ENCODE measurements at regions not wholly inside any gene's neighbourhood (a gene's known extent, or its start where the extent isn't known, plus 50 kb on each side); places are given as distances from the start of the nearest gene placed in this dataset.
A peak's percentile ranks its signal among the peaks of the same experiment; 100 is the strongest.

DNA sequence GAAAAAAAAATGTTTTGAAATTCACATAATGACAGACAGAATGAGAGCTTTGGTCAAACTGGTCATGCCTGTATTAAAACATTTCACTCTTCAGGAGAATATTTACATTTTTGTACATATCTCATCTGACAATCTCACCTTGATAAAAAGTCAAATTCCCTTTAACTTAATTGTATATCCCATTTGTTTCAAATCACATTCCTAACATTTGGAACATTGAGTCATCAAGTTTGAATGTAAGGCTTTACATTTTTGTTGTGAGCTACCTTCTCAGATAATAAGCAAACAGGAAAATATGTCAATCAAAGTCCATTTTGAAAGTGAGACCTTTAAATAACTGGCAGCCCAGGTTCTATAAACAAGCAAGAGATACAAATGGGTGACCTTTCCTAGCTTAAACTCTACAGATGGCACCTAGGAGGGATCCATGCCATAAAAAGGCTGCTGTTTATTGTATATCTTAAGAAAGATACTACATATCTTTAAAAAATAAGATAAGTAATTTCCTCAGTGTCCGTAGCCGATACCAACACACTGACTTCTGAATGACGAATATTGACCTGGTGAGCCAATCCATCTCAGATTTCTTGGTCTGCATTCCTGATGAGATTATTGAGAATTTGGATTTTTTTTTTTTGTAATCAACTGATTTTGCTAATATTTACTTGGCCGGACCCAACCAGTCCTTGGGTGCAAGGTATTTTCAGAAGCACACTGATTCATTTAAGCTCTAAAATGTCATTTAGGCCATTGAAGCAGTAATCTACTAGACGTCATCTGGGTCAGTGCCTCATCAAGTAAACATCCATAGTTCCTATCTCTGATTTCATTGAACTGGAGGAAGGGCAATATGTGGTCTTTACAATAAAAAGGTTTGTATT, 259.6 kb downstream of the BTG1 start:
- Histone ChIP-seq H3K9me3 (ENCODE audit: control insufficient read depth in 2 of 3, low read length in 3 of 3) (no peaks in the 10 kb centered on the region), H3K4me3 (ENCODE audit: low read length) (no peak overlapping the region), H3K27me3 (ENCODE audit: control insufficient read depth in 2 of 2, insufficient read depth in 2 of 2, low read length in 2 of 2) (no peaks in the 10 kb centered on the region), H3K27ac (ENCODE audit: low read depth, low read length) (no peak overlapping the region), H3K4me1 (ENCODE audit: control insufficient read depth in 2 of 2, insufficient read depth in 2 of 2, low read length in 2 of 2) (no peaks in the 10 kb centered on the region), H3K36me3 (ENCODE audit: control insufficient read depth in 2 of 3, insufficient read depth in 3 of 3, low read length in 3 of 3) (no peaks in the 10 kb centered on the region)
- H3K4me3 Mint-ChIP-seq: no peak overlapping the region
- H3K9me3 Mint-ChIP-seq: peaks cover 0 to 2% (median 0%) of the 10 kb centered on the region in 11 donors
- ChIA-PET POLR2A (interaction anchor here (3.3 kb wide), 1 partner anchor 9 kb away, joined by 18 read pairs; no protein-coding TSS in a partner anchor), CTCF (interaction anchor here (1.9 kb wide), 1 partner anchor 75 kb away, joined by 7 read pairs; no protein-coding TSS in a partner anchor)
- peaks cover 0 to 3% (median 0%) of the 10 kb centered on the region in 5 donors for H3K27me3 Mint-ChIP-seq
- peak overlapping the region in 1 of 9 donors; percentile 7 for H3K27ac Mint-ChIP-seq
- no peaks in the 10 kb centered on the region for H3K36me3 Mint-ChIP-seq
- intact Hi-C loops (cut with micrococcal nuclease): loop anchor here in 1 of 2 donors (2.0 kb wide), 1 partner anchor 17 kb away; no protein-coding TSS in a partner anchor
- no peak for DNase-seq
- peaks cover 0 to 25% (median 17%) of the 10 kb centered on the region in 7 donors for H3K4me1 Mint-ChIP-seq
- no peak for ATAC-seq

GRCh38 chr12:91884230-91884629, 261.4 kb downstream of the BTG1 start:
- peaks cover 12 to 14% of the 10 kb centered on the region in 2 donors for H3K4me1 ChIP-seq (ENCODE audit: control insufficient read depth in 2 of 2, insufficient read depth in 2 of 2, low read length in 2 of 2)
- Mint-ChIP-seq H3K4me1 (peaks cover 17 to 43% (median 36%) of the 10 kb centered on the region in 7 donors), H3K27me3 (peaks cover 0 to 3% (median 0%) of the 10 kb centered on the region in 5 donors), H3K9me3 (peaks cover 0 to 7% (median 0%) of the 10 kb centered on the region in 11 donors), H3K4me3 (no peak overlapping the region), H3K36me3 (peaks cover 0 to 9% (median 0%) of the 10 kb centered on the region in 5 donors), H3K27ac (peak overlapping the region in 3 of 9 donors; percentile 2 to 49 (median 36))
- H3K36me3 ChIP-seq (ENCODE audit: control insufficient read depth in 2 of 3, insufficient read depth in 3 of 3, low read length in 3 of 3): no peaks in the 10 kb centered on the region
- intact Hi-C loops (cut with micrococcal nuclease): loop anchor here in 1 of 2 donors (2.0 kb wide), 1 partner anchor 19 kb away; no protein-coding TSS in a partner anchor
- DNase-seq: no peak
- no peak overlapping the region for H3K27ac ChIP-seq (ENCODE audit: low read depth, low read length)
- ChIA-PET POLR2A (interaction anchor here (0.6 to 2.4 kb wide), 5 partner anchors 13 to 260 kb away, joined by 3 to 12 read pairs (median 4); partner anchors contain the start of gene BTG1), CTCF (no interaction called here)
- no peak for ATAC-seq
- no peaks in the 10 kb centered on the region for H3K27me3 ChIP-seq (ENCODE audit: control insufficient read depth in 2 of 2, insufficient read depth in 2 of 2, low read length in 2 of 2)
- no peak overlapping the region for H3K4me3 ChIP-seq (ENCODE audit: low read length)
- H3K9me3 ChIP-seq (ENCODE audit: control insufficient read depth in 2 of 3, low read length in 3 of 3): no peaks in the 10 kb centered on the region

DNA sequence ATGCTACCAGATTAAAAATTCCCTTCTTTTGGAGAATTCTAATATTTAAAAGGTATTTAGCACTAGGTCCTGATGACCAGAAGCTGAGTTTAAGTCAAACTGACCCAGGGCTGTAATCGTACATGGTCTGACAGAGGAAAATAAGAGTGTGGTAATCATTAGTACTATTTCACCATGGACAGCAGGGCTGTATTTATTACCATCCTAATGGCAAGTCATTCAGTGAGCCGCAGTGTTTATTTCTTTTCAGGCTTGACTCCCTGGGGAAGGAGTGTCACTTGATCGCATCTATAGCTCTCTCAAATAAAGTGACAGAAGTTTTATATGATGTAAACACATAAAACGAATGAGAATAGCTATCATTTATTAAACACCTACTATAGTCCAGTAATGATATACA, 261.8 kb downstream of the BTG1 start:
- no peak overlapping the region for H3K4me3 Mint-ChIP-seq
- Histone ChIP-seq H3K9me3 (ENCODE audit: control insufficient read depth in 2 of 3, low read length in 3 of 3) (no peaks in the 10 kb centered on the region), H3K4me1 (ENCODE audit: control insufficient read depth in 2 of 2, insufficient read depth in 2 of 2, low read length in 2 of 2) (peaks cover 16 to 18% of the 10 kb centered on the region in 2 donors), H3K36me3 (ENCODE audit: control insufficient read depth in 2 of 3, insufficient read depth in 3 of 3, low read length in 3 of 3) (no peaks in the 10 kb centered on the region), H3K4me3 (ENCODE audit: low read length) (no peak overlapping the region), H3K27me3 (ENCODE audit: control insufficient read depth in 2 of 2, insufficient read depth in 2 of 2, low read length in 2 of 2) (no peaks in the 10 kb centered on the region), H3K27ac (ENCODE audit: low read depth, low read length) (no peak overlapping the region)
- peaks cover 17 to 48% (median 40%) of the 10 kb centered on the region in 7 donors for H3K4me1 Mint-ChIP-seq
- ATAC-seq (no peak), DNase-seq (no peak)
- H3K9me3 Mint-ChIP-seq: peaks cover 0 to 7% (median 0%) of the 10 kb centered on the region in 11 donors
- no peak overlapping the region for H3K27ac Mint-ChIP-seq
- H3K36me3 Mint-ChIP-seq: peaks cover 0 to 10% (median 0%) of the 10 kb centered on the region in 5 donors
- intact Hi-C loops (cut with micrococcal nuclease): loop anchor here in 1 of 2 donors (2.0 kb wide), 1 partner anchor 19 kb away; no protein-coding TSS in a partner anchor
- ChIA-PET POLR2A (interaction anchor here (0.6 to 2.4 kb wide), 7 partner anchors 13 to 261 kb away, joined by 3 to 12 read pairs (median 3); partner anchors contain the start of gene BTG1), CTCF (no interaction called here)
- peaks cover 0 to 3% (median 0%) of the 10 kb centered on the region in 5 donors for H3K27me3 Mint-ChIP-seq

- ChIA-PET POLR2A (interaction anchor here (0.7 to 2.4 kb wide), 5 partner anchors 17 to 262 kb away, joined by 3 to 12 read pairs (median 3); partner anchors contain the start of gene BTG1), CTCF (interaction anchor here (0.8 kb wide), 1 partner anchor 72 kb away, joined by 3 read pairs; no protein-coding TSS in a partner anchor)
- H3K4me3 ChIP-seq (ENCODE audit: low read length): no peak overlapping the region
- H3K4me1 Mint-ChIP-seq: peaks cover 15 to 54% (median 45%) of the 10 kb centered on the region in 7 donors
- H3K36me3 Mint-ChIP-seq: peaks cover 0 to 13% (median 0%) of the 10 kb centered on the region in 5 donors
- intact Hi-C loops (cut with micrococcal nuclease): no loop called here
- H3K9me3 Mint-ChIP-seq: peaks cover 0 to 10% (median 0%) of the 10 kb centered on the region in 11 donors
- DNase-seq: no peak
- H3K36me3 ChIP-seq (ENCODE audit: control insufficient read depth in 2 of 3, insufficient read depth in 3 of 3, low read length in 3 of 3): no peaks in the 10 kb centered on the region
- H3K27me3 ChIP-seq (ENCODE audit: control insufficient read depth in 2 of 2, insufficient read depth in 2 of 2, low read length in 2 of 2): no peaks in the 10 kb centered on the region
- H3K4me3 Mint-ChIP-seq: no peak overlapping the region
- peaks cover 0 to 1% (median 0%) of the 10 kb centered on the region in 5 donors for H3K27me3 Mint-ChIP-seq
- peaks cover 23 to 25% of the 10 kb centered on the region in 2 donors for H3K4me1 ChIP-seq (ENCODE audit: control insufficient read depth in 2 of 2, insufficient read depth in 2 of 2, low read length in 2 of 2)
- peak overlapping the region in 5 of 9 donors; percentile 2 to 64 (median 28) for H3K27ac Mint-ChIP-seq
- no peaks in the 10 kb centered on the region for H3K9me3 ChIP-seq (ENCODE audit: control insufficient read depth in 2 of 3, low read length in 3 of 3)
- H3K27ac ChIP-seq (ENCODE audit: low read depth, low read length): no peak overlapping the region
- ATAC-seq: no peak
Measured at GRCh38 chr12:91882910-91883309, 262.7 kb downstream of the BTG1 start.

DNA sequence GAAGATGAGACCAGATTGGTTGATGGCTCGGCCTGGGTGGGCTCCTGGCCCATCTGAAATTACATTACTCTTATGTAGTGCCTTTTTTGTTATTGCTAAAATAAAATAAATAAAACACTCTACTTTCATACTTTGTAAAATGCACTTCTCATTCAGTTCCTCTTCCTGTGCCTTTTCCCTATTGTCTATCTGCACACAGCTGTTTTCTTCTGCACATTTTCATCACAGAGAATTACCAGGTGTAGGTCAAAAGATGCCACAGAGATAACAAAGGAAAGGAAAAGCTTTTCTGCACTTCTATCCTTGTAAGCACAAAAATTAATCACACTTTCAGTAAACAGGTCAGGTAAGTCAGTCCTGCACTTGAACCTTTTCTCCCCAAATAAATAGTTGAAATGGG, 265.1 kb downstream of the BTG1 start:
- Histone ChIP-seq H3K4me3 (ENCODE audit: low read length) (no peak overlapping the region), H3K27ac (ENCODE audit: low read depth, low read length) (no peak overlapping the region), H3K27me3 (ENCODE audit: control insufficient read depth in 2 of 2, insufficient read depth in 2 of 2, low read length in 2 of 2) (no peaks in the 10 kb centered on the region), H3K4me1 (ENCODE audit: control insufficient read depth in 2 of 2, insufficient read depth in 2 of 2, low read length in 2 of 2) (peaks cover 42 to 46% of the 10 kb centered on the region in 2 donors), H3K36me3 (ENCODE audit: control insufficient read depth in 2 of 3, insufficient read depth in 3 of 3, low read length in 3 of 3) (no peaks in the 10 kb centered on the region), H3K9me3 (ENCODE audit: control insufficient read depth in 2 of 3, low read length in 3 of 3) (no peaks in the 10 kb centered on the region)
- no peak for ATAC-seq
- Mint-ChIP-seq H3K9me3 (peaks cover 0 to 16% (median 2%) of the 10 kb centered on the region in 11 donors), H3K27me3 (no peaks in the 10 kb centered on the region), H3K4me3 (peak overlapping the region in 7 of 10 donors; percentile 13 to 64 (median 33)), H3K36me3 (peaks cover under 1 to 25% (median 8%) of the 10 kb centered on the region in 5 donors), H3K4me1 (peaks cover 32 to 73% (median 65%) of the 10 kb centered on the region in 7 donors), H3K27ac (peak overlapping the region in 8 of 9 donors; percentile 80 to 99 (median 94))
- ChIA-PET POLR2A (interaction anchor here (0.6 to 7.8 kb wide), 6 partner anchors 15 to 264 kb away, joined by 3 to 193 read pairs (median 24); partner anchors contain the start of gene BTG1), CTCF (interaction anchor here (0.6 to 1.2 kb wide), 5 partner anchors 30 to 335 kb away, joined by 3 read pairs; no protein-coding TSS in a partner anchor)
- intact Hi-C loops (cut with micrococcal nuclease): no loop called here
- no peak for DNase-seq
